GM21737 (cell line): ENCODE measurements at regions not wholly inside any gene's neighbourhood (a gene's known extent, or its start where the extent isn't known, plus 50 kb on each side); places are given as distances from the start of the nearest gene placed in this dataset.

ENCODE experiments used
- ATAC-seq: cut with Tn5 transposase; IDR thresholded peaks from one replicate; pipeline ENCODE4 v1.9.1; 2021; ENCODE audit warnings: mild to moderate bottlenecking, moderate library complexity; ENCODE audit not compliant: unreplicated experiment

- no peak for ATAC-seq
These were observed 112.8 kb downstream of the RIPK4 start for GRCh38 chr21:41653954-41654491.

GRCh38 chr21:41653243-41653953, 113.5 kb downstream of the RIPK4 start:
- ATAC-seq = no peak

GRCh38 chr21:41651830-41652229, 115.0 kb downstream of the RIPK4 start:
- no peak for ATAC-seq

- no peak for ATAC-seq
These were observed 115.4 kb downstream of the RIPK4 start for GRCh38 chr21:41651406-41651805.

GRCh38 chr21:41650526-41651145, 116.2 kb downstream of the RIPK4 start:
- ATAC-seq = no peak

GRCh38 chr21:41648591-41649031, 118.2 kb downstream of the RIPK4 start:
- no peak for ATAC-seq

DNA sequence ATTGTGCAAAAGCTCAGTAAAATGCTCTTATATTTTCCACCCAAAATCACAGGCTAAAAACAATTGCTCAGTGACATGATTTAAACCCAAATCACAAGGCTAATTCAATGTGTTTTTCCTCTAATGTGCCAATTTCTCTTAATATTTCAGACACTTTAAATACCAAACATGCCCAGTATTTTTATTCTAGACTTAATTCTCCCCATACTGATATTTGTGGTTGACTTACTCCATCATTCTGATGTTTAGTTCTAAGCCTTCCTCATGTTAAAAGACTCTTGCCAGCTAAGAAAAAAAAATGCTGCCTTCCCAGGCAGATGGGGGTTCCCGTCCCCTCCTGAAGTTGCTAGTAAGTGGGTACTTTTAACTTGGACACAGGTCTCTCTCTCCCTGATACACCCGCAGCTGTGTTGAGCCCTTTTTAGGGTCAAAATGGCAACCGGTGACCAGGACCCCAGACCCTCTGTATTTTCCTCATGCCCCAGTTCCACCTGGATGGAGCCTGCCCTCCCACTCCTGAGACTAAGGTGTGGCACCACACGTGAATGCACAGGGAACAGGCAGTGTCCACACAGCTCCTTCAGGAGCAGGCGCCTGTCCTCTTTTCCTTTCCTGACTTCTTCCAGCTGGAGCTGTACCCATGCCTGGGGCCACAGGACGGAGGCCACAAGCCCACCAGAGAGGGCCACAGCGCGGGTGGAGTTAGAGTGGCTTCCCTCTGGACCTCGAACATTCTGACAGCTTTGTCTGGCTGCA, 118.9 kb downstream of the RIPK4 start:
- ATAC-seq = no peak

GRCh38 chr21:41643246-41643966, 123.4 kb downstream of the RIPK4 start:
- no peak for ATAC-seq

DNA sequence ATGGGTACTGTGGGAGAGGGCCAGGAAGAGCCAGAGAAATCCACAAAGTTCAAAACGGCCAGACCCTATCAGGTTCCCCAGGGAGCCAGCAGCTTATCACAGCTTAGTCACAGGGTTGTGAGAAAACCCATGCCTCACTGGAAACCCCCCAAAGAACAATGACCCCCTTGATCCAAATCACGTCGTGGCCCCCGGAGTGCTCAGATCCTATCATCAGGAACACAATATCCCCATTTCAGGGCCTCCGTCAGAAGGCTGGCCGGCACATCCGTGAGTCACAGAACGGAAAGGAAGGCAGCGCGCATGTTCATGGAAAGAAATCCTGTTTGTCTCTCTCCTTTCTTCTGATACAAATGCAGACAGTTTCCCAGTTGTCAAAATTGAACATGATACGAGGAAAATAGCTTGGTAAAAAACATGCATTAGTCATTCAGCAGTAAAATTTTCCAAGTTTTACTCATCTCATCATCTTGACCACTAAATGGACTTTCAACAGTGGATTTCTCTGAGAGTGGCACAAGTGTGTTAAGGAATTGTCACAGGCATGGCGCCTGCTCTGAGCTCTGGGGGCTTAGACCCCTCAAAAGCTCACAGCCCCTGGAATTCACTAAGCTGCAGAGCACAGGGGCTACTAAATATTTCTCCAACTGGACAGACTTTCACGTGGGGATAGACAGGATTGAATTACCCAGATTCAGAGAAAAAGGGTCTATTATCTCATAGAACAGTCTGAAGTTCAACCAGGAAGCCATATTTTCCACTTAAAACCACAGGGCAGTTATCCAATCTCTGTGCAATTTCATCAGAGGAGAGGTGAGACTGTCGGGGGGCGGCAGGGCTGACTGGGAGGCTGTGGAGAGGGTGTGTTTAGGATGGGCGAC, 124.8 kb downstream of the RIPK4 start:
- no peak for ATAC-seq

DNA sequence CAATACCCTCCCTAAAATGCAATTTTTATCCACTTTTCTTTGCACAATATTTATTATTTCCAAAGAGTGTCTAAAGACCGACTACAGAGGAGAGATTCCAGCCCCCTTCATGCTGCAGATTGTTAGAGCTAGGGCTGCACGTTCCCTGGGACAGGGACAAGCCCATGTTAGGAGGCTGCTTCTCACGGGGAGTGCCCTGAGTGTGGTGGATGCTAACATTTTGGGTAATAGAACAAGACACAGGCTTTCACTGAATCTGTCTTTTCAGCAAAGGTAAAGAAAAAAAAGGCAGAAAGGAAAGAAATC, 125.4 kb downstream of the RIPK4 start:
- ATAC-seq = no peak

GRCh38 chr21:41640748-41641509, 125.9 kb downstream of the RIPK4 start:
- no peak for ATAC-seq

DNA sequence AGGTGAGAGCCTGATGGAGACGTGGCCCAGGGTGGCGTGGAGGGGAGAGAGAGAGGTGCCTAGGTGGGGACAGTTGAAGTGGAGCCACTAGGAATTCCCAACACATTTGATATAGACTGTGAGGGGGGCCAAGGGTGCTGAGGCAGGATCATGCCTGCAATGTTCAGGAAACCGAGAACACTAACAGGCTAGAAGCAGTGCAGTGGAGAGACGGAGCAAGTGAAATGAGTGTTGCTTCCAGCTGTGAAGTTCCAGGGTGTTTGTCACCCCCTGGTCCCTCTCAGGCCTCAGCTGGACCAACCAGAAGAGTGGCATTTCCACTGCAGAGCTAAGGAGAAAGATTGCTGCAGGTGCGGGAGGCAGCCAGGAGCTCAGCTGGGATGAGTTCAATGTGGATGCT, 127.1 kb downstream of the RIPK4 start:
- no peak for ATAC-seq

GRCh38 chr21:41639336-41639735, 127.5 kb downstream of the RIPK4 start:
- no peak for ATAC-seq

- ATAC-seq = no peak
These were observed 128.6 kb downstream of the RIPK4 start for GRCh38 chr21:41638201-41638790.

GRCh38 chr21:41636636-41637630, 129.0 kb upstream of the TMPRSS2 start:
- ATAC-seq = no peak

DNA sequence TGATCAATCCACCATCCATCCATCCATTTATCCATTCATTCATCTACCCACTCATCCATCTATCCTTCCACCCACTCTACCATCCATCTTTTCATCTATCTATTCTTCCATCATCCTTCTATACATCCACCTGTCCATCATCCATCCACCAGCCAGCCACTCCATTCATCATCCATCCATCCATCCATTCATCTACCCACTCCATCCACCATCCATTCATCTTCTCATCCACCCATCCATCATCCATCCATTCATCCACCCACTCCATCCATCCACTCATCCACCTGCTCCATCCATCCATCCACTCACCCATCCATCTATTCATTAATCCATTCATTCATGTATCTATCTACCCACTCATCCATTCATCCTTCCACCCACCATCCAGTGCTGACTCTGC, 127.9 kb upstream of the TMPRSS2 start:
- ATAC-seq = no peak

DNA sequence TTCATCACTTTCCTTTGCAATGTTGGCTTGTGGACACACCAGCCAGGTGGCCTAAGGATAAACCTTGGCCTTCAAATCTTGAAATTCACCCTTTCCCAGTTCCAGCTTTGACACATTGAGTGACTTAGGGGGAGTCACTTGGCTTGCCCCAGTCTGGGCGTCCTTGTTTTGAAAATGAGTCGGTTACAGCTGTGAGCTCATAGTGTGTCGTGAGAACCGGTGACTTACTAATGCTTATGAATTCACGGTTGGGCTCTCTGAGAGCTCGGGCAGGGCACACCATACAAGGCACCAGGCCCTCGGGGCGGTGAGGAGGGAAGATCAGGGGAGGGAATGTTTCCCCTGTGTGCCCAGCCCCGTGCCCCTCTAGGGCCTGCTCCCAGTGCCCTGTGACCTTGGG, 126.9 kb upstream of the TMPRSS2 start:
- no peak for ATAC-seq

DNA sequence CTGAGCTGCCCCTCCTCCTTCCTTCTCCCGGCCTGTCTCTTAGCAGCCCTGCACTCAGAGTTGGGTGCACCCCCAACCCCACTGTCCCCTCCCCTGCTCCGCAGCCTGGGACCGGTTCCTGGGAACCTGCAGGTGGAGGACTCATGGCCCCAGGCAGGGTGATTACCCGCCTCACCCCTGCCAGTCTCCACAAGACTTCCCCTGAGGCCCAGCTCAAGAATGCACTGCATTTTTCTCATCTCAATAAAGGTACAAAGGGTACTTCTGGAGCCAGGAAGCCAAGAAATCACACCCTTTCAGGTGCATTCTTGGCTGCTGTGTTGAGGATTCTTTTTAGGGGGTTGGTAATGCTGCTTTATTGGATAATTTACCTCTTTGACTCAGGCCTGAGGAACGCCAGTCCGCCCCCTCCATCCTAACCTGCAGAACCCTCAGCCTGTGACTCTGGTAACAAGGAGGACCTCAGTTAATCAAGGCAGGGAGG, 126.3 kb upstream of the TMPRSS2 start:
- ATAC-seq = no peak
